ENCODE measurements at regions not wholly inside any gene's neighbourhood (a gene's known extent, or its start where the extent isn't known, plus 50 kb on each side); places are given as distances from the start of the nearest gene placed in this dataset.

- Histone ChIP-seq H3K4me2 (ENCODE audit: low read depth, low read length) (no peak overlapping the region), H3K27me3 (replicated peaks; ENCODE audit: insufficient read depth, low read length) (no peaks in the 10 kb centered on the region), H4K20me1 (ENCODE audit: insufficient read depth, low read length) (no peaks in the 10 kb centered on the region), H3F3A (ENCODE audit: insufficient read depth, low read length) (no peaks in the 10 kb centered on the region), H3K4me1 (ENCODE audit: low read length) (no peaks in the 10 kb centered on the region), H3K79me2 (ENCODE audit: low read length) (no peaks in the 10 kb centered on the region), H3K36me3 (replicated peaks; ENCODE audit: insufficient read depth, low read length) (no peaks in the 10 kb centered on the region), H3K27ac (ENCODE audit: low read length) (no peak overlapping the region), H3K9ac (ENCODE audit: low read length) (no peak overlapping the region), H2AFZ (ENCODE audit: low read length) (no peak overlapping the region), H3K9me3 (replicated peaks; ENCODE audit: insufficient read depth, low read length) (no peaks in the 10 kb centered on the region), H3K4me3 (ENCODE audit: low read length) (no peak overlapping the region), H3K9me2 (replicated peaks; ENCODE audit: insufficient read depth, low read length) (no peaks in the 10 kb centered on the region)
- TF ChIP-seq EZH2phosphoT487 (IDR thresholded peaks at IDR 0.05; ENCODE audit: low read length) (no peak), EZH2 (optimal IDR thresholded peaks at IDR 0.05; ENCODE audit: low read depth, low read length) (no peak), CTCF (IDR thresholded peaks at IDR 0.05; ENCODE audit: low read length) (no peak)
- DNase-seq: no peak
Measured at GRCh38 chr3:27990837-27991236, 250.6 kb upstream of the CMC1 start.

GRCh38 chr3:27993051-27993450, 248.4 kb upstream of the CMC1 start:
- no peak for TF ChIP-seq EZH2 (optimal IDR thresholded peaks at IDR 0.05; ENCODE audit: low read depth, low read length)
- H3K27me3 ChIP-seq (replicated peaks; ENCODE audit: insufficient read depth, low read length): no peaks in the 10 kb centered on the region
- no peaks in the 10 kb centered on the region for H3K4me1 ChIP-seq (ENCODE audit: low read length)
- H3K4me3 ChIP-seq (ENCODE audit: low read length): no peak overlapping the region
- H3K9me2 ChIP-seq (replicated peaks; ENCODE audit: insufficient read depth, low read length): no peaks in the 10 kb centered on the region
- no peak overlapping the region for H3K4me2 ChIP-seq (ENCODE audit: low read depth, low read length)
- H2AFZ ChIP-seq (ENCODE audit: low read length): no peak overlapping the region
- H3K36me3 ChIP-seq (replicated peaks; ENCODE audit: insufficient read depth, low read length): no peaks in the 10 kb centered on the region
- no peaks in the 10 kb centered on the region for H3K79me2 ChIP-seq (ENCODE audit: low read length)
- H3K9ac ChIP-seq (ENCODE audit: low read length): no peak overlapping the region
- no peak overlapping the region for H3K27ac ChIP-seq (ENCODE audit: low read length)
- DNase-seq: no peak
- no peaks in the 10 kb centered on the region for H3K9me3 ChIP-seq (replicated peaks; ENCODE audit: insufficient read depth, low read length)
- no peaks in the 10 kb centered on the region for H3F3A ChIP-seq (ENCODE audit: insufficient read depth, low read length)
- H4K20me1 ChIP-seq (ENCODE audit: insufficient read depth, low read length): no peaks in the 10 kb centered on the region

- TF ChIP-seq EZH2 (optimal IDR thresholded peaks at IDR 0.05; ENCODE audit: low read depth, low read length) (no peak), CTCF (IDR thresholded peaks at IDR 0.05; ENCODE audit: low read length) (no peak), EZH2phosphoT487 (IDR thresholded peaks at IDR 0.05; ENCODE audit: low read length) (no peak)
- Histone ChIP-seq H3K9me3 (replicated peaks; ENCODE audit: insufficient read depth, low read length) (no peaks in the 10 kb centered on the region), H3K27ac (ENCODE audit: low read length) (no peak overlapping the region), H3K9ac (ENCODE audit: low read length) (no peak overlapping the region), H3F3A (ENCODE audit: insufficient read depth, low read length) (no peaks in the 10 kb centered on the region), H3K9me2 (replicated peaks; ENCODE audit: insufficient read depth, low read length) (no peaks in the 10 kb centered on the region), H3K4me1 (ENCODE audit: low read length) (no peaks in the 10 kb centered on the region), H3K27me3 (replicated peaks; ENCODE audit: insufficient read depth, low read length) (no peaks in the 10 kb centered on the region), H3K36me3 (replicated peaks; ENCODE audit: insufficient read depth, low read length) (no peaks in the 10 kb centered on the region), H2AFZ (ENCODE audit: low read length) (no peak overlapping the region), H3K79me2 (ENCODE audit: low read length) (no peaks in the 10 kb centered on the region), H4K20me1 (ENCODE audit: insufficient read depth, low read length) (no peaks in the 10 kb centered on the region), H3K4me3 (ENCODE audit: low read length) (no peak overlapping the region), H3K4me2 (ENCODE audit: low read depth, low read length) (no peak overlapping the region)
- DNase-seq: no peak
Measured at GRCh38 chr3:28000608-28001007, 240.8 kb upstream of the CMC1 start.

- H3K36me3 ChIP-seq (replicated peaks; ENCODE audit: insufficient read depth, low read length): no peaks in the 10 kb centered on the region
- no peaks in the 10 kb centered on the region for H3K9me3 ChIP-seq (replicated peaks; ENCODE audit: insufficient read depth, low read length)
- H3K9me2 ChIP-seq (replicated peaks; ENCODE audit: insufficient read depth, low read length): no peaks in the 10 kb centered on the region
- no peak for DNase-seq
- H2AFZ ChIP-seq (ENCODE audit: low read length): no peak overlapping the region
- no peak overlapping the region for H3K4me2 ChIP-seq (ENCODE audit: low read depth, low read length)
- H3K27ac ChIP-seq (ENCODE audit: low read length): no peak overlapping the region
- no peak for TF ChIP-seq EZH2 (optimal IDR thresholded peaks at IDR 0.05; ENCODE audit: low read depth, low read length)
- no peak for TF ChIP-seq CTCF (IDR thresholded peaks at IDR 0.05; ENCODE audit: low read length)
- TF ChIP-seq EZH2phosphoT487 (IDR thresholded peaks at IDR 0.05; ENCODE audit: low read length): no peak
- no peaks in the 10 kb centered on the region for H3K4me1 ChIP-seq (ENCODE audit: low read length)
- H3K79me2 ChIP-seq (ENCODE audit: low read length): no peaks in the 10 kb centered on the region
- no peaks in the 10 kb centered on the region for H4K20me1 ChIP-seq (ENCODE audit: insufficient read depth, low read length)
- no peaks in the 10 kb centered on the region for H3K27me3 ChIP-seq (replicated peaks; ENCODE audit: insufficient read depth, low read length)
- no peak overlapping the region for H3K4me3 ChIP-seq (ENCODE audit: low read length)
- no peaks in the 10 kb centered on the region for H3F3A ChIP-seq (ENCODE audit: insufficient read depth, low read length)
- H3K9ac ChIP-seq (ENCODE audit: low read length): no peak overlapping the region
Measured at GRCh38 chr3:28008235-28008634, 233.2 kb upstream of the CMC1 start.
